SK-N-DZ (cell line): ENCODE measurements at regions not wholly inside any gene's neighbourhood (a gene's known extent, or its start where the extent isn't known, plus 50 kb on each side); places are given as distances from the start of the nearest gene placed in this dataset.

Source experiments
- DNase-seq: peaks from one replicate; pipeline ENCODE4 v3.0.0-alpha.2; 2015; ENCODE audit warnings: low spot score

DNA sequence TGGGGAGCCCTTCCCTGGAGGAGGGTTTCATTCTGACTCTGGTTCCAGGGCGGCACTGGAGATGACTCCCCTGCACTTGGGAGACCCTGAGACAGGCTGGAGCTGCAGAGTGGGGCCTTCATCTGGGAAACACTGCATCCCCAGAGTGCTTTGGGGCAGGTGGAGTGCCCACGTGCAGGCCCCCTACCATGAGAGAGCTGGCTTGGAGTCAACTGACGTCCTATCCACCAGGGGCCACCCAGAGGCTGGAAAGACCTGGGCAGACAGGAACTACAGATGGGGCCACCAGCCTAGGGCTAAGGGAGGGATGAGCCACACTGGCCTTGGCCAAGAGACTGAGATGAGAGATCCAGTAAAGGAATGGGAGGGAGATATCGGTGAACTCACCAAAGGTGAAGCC lies 153.8 kb downstream of the ASB1 start:
- DNase-seq: no peak

GRCh38 chr2:238581126-238581525 lies 154.4 kb downstream of the ASB1 start:
- DNase-seq: no peak

DNA sequence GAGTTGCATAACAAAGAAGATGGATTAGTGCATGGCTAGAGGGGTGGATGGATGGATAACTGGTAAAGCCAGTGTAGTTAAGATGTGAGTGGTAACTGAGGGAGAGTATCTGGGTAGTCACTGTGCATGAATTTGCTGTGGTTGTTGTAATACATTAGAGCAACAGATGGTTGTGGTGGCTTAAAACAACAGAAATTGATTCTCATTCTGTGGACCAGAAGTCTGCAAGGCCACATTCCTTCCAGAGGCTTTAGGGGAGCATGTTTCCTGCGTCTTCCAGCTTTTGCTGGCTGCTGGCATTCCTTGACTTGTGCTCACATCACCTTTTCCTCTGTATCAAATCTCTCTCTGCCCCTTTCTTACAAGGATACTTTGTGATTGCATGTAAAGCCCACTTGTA lies 155.4 kb downstream of the ASB1 start:
- DNase-seq: no peak

DNA sequence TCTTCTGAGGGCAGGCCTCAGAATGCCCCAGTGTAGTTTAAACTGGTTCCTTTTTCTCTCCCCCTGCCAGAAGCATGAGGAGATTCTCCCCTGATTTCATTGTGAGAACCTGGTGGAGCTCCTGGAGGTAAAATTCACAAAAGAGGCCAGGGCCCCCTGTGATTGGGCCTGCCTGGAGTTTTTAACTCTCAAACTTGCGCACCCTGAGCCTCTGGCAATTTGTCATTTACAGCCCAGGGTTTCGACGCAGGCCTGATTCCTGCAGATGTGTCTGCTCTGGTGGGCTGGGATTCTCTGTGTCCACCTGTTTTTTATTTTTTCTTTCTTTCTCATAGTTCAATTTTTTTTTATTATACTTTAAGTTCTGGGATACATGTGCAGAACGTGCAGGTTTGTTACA lies 157.9 kb downstream of the ASB1 start:
- no peak for DNase-seq

DNA sequence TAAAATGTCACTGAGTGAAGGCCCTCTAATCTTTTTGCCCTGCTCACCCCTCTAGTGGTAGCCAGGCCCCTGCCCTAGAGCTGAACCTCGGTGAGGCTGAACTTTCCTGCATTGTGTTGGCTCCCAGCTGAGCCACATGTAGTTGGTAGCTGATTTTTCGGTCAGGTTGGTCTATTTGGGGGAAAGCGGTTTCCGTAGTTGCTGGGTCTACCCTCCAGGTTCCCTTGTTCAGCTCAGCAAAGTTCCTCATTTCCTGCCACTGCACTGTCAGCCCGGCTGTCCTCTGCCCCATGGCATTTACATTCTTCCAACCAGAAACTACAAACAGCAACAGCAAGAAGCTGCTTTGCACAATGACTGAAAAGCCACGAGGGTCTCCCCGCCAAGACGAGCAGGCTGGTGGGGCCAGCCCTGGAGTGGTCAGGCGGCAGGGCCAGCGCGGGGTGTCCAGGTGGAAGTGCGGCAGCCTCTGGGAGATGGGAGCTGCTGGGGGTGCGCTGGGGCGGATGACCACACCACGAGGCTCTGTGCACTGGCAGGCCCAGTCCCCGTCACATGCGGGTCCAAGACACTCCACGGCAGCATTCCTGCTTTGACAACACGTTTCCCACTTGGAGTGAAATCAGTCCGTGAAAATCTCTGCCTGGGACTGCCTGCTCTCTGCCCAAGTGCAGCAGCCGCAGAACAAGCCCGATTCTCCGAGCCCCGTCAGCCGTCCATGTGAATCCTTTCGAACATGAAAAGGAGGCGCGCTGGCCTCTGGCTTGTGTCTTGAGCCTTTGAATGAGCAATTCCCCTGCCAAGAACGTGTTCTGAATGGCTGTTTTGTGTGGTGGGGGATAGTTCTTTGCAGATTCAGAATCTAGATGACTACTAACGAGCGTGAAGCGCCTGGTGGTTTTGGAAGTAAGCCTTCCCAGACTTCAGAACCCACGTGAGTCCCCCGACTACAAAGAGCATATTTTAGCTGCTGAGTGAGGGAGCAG lies 159.4 kb downstream of the ASB1 start:
- DNase-seq: no peak

DNA sequence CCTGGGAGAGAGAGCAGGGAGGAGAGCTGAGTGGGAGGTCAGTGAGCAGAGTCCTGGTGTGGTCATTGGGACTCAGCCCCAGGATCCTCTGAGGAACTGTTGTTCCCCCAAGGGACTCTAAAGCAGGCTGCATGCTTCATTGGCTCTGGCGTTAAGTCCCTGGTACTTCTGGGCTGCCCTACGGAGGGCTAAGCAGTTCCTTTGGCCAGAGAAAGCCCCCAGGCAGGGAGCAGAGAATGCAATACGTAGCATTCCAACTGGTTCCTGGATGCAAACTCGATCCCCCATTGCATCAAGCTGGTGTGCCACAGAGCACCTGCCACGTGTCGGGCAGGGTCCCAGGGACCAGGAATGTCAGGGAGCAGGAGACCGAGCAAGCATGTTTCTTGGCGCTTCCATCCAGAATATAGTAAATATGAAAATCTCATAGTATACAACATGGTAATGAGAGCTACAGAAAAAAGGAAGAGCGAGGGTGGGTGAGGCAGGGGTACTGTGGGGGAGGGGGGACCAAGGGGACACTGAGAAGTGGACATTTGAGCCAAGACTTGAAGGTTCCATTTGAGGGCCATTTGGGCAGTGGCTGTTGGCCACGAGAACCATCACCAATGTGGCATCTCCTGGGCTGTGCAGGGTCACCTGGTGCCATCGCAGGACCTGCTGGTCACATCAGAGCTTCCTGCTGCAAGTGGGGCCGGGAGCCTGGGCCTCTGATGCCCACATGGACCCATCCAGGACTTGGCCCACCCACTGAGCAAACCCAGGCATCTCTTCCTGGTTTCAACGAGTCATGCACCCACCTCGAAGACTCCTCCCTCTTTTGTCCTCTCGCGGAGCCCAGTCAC lies 160.4 kb downstream of the ASB1 start:
- no peak for DNase-seq

- DNase-seq: no peak
These were observed 161.3 kb downstream of the ASB1 start for GRCh38 chr2:238587776-238588660.

- no peak for DNase-seq
These were observed 163.1 kb downstream of the ASB1 start for GRCh38 chr2:238589591-238590460.

- no peak for DNase-seq
These were observed 165.0 kb downstream of the ASB1 start for GRCh38 chr2:238591732-238592131.

GRCh38 chr2:238593236-238593635 lies 166.5 kb downstream of the ASB1 start:
- DNase-seq: no peak

DNA sequence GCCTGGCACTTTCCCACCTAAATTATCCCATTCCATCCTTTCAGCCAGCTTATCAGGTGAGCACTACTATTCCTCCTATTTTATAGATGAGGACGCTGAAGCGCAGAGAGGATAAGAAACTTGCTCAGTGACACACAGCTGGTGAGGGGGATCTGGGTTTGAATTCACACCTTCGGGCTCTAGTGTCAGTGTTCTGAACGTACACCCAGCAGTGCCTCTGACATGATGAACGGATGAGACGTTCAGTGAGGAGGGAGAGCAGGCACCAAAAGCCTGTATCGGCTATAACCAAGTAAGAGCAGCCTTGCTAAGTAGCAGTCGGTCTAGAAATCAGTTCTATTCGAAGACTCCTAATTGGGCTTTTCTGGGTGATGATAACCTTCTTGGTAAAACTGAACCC lies 167.0 kb downstream of the ASB1 start:
- no peak for DNase-seq

DNA sequence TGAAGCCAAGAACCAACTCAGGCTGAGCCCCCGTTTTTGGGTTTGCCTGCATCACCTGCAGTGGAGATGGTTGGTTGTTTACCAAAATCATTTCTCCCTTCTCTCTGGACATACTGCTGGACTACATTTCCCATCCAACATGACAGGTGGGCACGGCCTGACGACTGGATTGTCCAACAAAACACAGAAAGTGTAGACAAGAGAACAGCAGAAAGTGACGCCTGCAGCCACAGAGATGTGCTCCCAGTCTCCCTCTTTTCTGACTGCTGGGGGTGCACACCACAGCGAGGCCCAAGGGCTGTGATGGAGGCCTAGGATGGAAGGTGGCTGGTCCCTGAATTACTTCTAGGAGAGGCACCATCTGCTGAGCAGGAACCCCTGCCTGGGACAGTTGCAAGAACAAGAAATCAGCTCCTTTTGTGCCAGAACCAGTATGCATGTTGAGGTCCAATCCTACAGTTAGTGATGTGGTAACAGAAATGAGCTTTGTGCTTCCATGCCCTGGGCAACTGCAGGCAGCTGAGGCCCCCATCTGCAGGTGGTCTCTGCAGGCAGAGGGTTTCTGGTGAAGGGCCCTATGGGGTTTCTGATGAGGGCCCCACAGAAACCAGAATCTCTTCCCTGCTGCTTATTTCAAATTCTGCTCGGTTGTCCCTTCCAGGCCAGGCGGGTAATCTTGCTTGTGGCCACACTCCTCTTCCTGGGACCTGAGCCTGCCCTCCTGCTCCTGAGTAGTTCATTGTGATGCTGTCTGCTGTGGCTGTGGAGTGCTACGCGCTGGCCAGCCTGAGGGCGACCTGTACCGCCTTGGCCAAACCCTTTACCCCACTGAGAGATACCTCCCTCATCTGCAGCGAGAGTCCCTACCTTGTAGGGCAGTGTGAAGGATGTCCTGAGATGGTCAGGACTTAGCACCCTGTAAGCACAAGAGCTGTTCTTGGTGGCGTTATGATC lies 168.3 kb downstream of the ASB1 start:
- DNase-seq: no peak

DNA sequence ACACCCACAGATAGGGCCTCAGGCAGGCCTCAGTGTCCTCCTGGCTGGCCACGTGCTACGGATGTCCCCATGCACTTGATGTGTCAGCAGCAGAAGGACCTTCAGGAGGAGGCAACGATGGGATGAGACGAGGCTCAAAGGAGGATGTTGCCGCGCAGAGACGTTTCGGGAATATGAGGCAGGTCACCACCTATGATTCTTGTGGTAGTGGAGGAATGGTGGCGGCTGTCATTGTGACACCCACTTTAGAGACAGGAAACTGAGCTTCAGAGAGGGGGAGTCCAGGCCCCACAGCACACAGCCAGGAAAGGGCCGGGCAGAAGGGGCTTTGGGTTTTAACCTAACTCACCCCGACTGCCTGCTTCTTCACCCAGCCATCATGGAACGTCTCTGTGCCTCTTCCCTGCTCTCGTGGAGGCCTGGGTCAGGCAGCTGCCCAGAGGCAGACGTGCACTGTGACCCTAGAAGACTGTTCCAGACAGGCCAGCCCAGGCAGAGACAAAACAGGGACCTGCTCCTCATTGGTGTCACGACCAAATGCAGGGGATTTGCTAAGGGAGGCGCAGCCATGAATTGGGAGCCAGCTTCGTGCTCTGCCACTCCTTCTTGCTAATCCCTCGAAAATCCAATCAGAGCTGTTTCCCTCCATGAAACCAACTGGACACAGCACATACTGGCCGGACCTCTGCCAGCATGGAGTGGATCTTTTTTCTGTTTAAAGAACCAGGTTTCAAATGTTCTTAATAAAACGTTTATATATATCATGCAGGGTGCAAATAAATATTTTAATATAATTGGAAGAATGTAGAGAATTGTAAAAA lies 169.2 kb downstream of the ASB1 start:
- DNase-seq: no peak

- DNase-seq: no peak
These were observed 170.1 kb downstream of the ASB1 start for GRCh38 chr2:238596571-238597551.

DNA sequence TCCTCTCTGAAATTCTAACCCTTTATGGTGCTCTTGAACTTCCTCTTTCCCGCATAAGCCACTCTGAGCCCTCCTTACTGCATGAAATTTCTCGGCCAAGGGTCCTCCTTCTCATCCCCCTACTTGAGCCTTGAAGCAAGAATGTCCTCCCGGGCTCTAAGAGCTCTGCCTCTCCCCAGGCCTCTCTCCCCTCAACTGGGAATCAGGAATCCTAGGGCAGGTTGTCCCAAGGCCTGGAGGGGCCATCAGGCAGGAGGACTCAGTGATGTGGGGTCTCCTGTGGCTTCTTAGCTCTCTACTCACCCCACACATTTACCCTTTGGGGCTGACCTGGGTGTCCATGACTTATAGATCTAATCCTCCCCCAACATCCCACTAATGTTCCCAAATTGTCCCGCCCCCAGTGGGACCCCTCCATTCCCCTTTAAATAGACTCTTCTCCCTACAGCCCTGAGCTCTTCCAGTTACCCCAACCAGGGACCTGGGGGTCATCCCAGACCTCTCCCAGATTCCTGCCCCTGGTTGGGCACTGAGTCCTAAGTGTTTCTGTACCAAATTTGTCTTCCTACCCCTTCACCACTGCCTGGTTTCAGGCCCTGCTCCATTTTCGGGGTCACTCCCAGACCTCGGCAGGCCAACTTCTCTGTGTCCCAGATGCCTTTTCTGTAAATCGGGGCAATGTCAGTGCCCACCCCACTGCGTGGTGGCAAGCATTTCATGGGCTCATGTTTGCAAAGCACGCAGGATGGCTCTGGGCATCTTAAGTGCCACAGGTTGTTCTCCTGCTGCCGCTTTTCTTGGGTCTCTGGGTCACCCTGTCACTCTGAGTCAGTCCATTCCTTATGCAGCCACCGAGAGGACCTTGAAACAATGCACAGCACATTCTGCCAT lies 171.2 kb downstream of the ASB1 start:
- no peak for DNase-seq
